ENCODE measurements at regions not wholly inside any gene's neighbourhood (a gene's known extent, or its start where the extent isn't known, plus 50 kb on each side); places are given as distances from the start of the nearest gene placed in this dataset.

DNA sequence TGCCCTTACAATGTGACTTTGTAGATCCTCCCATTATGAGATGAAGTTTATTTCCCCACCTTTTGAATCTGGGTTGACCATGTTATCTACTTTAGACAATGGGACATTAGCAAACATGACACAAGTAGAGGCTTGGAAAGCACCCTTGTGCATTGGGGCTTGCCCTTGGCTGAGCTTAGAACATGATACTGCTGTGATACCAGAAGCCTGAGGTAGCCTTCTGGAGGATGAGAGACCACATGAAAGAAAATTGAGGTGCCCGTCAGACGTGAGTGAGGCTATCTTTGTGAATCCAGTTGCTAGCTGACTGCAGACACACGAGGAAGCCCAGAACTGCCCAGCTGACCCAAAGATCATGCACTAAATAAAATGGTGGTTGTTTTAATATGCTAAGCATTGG, 341.2 kb downstream of the CYP26B1 start:
- Mint-ChIP-seq H3K4me1 (ENCODE audit: low read depth, unreplicated experiment) (no peaks in the 10 kb centered on the region), H3K4me3 (ENCODE audit: low read depth, unreplicated experiment) (no peak overlapping the region), H3K36me3 (ENCODE audit: insufficient read depth, unreplicated experiment) (no peaks in the 10 kb centered on the region), H3K9me3 (ENCODE audit: low read depth, unreplicated experiment) (peaks cover 2% of the 10 kb centered on the region), H3K27ac (ENCODE audit: unreplicated experiment) (no peak overlapping the region), H3K27me3 (ENCODE audit: unreplicated experiment) (peaks cover 43% of the 10 kb centered on the region)
- intact Hi-C loops (cut with micrococcal nuclease; ENCODE audit: unreplicated experiment), result no loop called here
- no peak for DNase-seq
- TF ChIP-seq, protein P1, sequence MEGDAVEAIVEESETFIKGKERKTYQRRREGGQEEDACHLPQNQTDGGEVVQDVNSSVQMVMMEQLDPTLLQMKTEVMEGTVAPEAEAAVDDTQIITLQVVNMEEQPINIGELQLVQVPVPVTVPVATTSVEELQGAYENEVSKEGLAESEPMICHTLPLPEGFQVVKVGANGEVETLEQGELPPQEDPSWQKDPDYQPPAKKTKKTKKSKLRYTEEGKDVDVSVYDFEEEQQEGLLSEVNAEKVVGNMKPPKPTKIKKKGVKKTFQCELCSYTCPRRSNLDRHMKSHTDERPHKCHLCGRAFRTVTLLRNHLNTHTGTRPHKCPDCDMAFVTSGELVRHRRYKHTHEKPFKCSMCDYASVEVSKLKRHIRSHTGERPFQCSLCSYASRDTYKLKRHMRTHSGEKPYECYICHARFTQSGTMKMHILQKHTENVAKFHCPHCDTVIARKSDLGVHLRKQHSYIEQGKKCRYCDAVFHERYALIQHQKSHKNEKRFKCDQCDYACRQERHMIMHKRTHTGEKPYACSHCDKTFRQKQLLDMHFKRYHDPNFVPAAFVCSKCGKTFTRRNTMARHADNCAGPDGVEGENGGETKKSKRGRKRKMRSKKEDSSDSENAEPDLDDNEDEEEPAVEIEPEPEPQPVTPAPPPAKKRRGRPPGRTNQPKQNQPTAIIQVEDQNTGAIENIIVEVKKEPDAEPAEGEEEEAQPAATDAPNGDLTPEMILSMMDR (IDR thresholded peaks at IDR 0.05; ENCODE audit: unreplicated experiment), result no peak
- CTCF ChIA-PET, result no interaction called here
- BruUV-seq (replicated peaks), result no TSS peak

DNA sequence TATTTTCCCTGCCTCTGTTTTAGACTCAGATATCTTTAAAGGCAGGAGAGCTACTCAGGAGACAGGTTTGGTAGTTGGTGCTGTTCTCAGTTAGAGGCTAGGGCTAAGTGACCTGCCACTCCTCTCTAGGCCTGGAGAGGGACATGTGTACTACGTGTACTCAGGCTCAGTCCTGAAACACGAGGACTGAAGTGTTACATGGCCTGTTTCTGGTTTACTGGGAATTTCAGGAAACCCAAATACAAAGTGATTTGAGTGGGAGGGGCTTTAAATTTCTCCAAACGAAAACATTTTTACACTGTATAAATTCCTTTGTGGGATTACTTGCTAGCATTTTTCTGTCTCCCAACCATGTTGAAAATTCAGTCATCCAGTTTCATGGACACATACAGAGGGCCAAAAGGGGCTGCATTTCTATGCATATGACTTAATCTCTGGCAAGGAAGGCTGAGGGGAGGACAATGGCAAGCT, 343.3 kb downstream of the CYP26B1 start:
- CTCF ChIA-PET, result interaction anchor here (1.3 kb wide), 1 partner anchor 346 kb away, joined by 3 read pairs; no protein-coding TSS in a partner anchor
- TF ChIP-seq, protein P1 (IDR thresholded peaks at IDR 0.05; ENCODE audit: unreplicated experiment), result no peak
- peaks cover 2% of the 10 kb centered on the region for H3K9me3 Mint-ChIP-seq (ENCODE audit: low read depth, unreplicated experiment)
- H3K36me3 Mint-ChIP-seq (ENCODE audit: insufficient read depth, unreplicated experiment), result no peaks in the 10 kb centered on the region
- H3K27me3 Mint-ChIP-seq (ENCODE audit: unreplicated experiment), result peaks cover 43% of the 10 kb centered on the region
- no peak for DNase-seq
- intact Hi-C loops (cut with micrococcal nuclease; ENCODE audit: unreplicated experiment), result no loop called here
- H3K4me3 Mint-ChIP-seq (ENCODE audit: low read depth, unreplicated experiment), result no peak overlapping the region
- BruUV-seq (replicated peaks), result no TSS peak
- no peak overlapping the region for H3K27ac Mint-ChIP-seq (ENCODE audit: unreplicated experiment)
- H3K4me1 Mint-ChIP-seq (ENCODE audit: low read depth, unreplicated experiment), result no peaks in the 10 kb centered on the region

DNA sequence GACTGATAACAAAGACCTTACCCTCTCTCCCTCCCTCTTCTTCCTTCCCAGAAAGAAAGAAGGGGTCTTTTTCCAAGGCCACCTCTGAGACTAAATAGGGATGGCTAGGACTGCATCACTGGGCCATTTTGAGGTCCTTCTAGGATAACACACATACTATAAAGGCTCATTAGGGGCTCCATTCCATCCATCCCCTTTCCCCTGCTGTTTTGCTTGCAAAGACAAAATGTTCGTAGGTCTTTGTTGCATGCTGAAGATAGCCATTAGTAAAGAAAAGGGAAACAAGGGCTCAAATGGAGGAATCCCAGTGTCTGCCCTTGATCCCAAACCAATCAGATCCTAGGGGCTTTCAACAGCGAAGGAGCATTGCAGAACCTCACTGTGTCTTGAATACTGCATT, 344.3 kb downstream of the CYP26B1 start:
- no TSS peak for BruUV-seq (replicated peaks)
- intact Hi-C loops (cut with micrococcal nuclease; ENCODE audit: unreplicated experiment), result no loop called here
- CTCF ChIA-PET, result interaction anchor here (1.3 kb wide), 1 partner anchor 347 kb away, joined by 3 read pairs; no protein-coding TSS in a partner anchor
- H3K4me1 Mint-ChIP-seq (ENCODE audit: low read depth, unreplicated experiment), result no peaks in the 10 kb centered on the region
- no peak for DNase-seq
- TF ChIP-seq, protein P1 (IDR thresholded peaks at IDR 0.05; ENCODE audit: unreplicated experiment), result no peak
- peaks cover 42% of the 10 kb centered on the region for H3K27me3 Mint-ChIP-seq (ENCODE audit: unreplicated experiment)
- no peaks in the 10 kb centered on the region for H3K36me3 Mint-ChIP-seq (ENCODE audit: insufficient read depth, unreplicated experiment)
- H3K9me3 Mint-ChIP-seq (ENCODE audit: low read depth, unreplicated experiment), result no peaks in the 10 kb centered on the region
- H3K4me3 Mint-ChIP-seq (ENCODE audit: low read depth, unreplicated experiment), result no peak overlapping the region
- H3K27ac Mint-ChIP-seq (ENCODE audit: unreplicated experiment), result no peak overlapping the region

DNA sequence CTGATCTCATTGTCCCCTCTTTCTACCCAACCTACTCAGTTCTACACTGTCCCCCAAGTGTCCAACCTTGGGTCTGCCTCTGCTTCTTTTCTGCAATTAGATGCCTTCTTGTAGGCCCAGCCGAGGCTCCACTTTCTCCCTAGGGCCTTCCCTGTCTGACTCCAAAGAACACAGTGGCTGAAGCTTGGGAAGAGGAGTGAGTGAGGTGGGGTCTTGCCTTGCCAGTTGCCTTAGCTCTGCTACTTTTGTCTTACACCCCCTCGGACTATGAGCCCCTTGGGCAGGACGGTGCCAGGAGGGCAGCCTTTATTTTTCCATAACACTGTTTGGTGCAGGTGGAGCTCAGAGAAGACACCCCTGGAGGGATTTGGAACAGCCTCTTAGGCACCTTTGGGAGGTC, 345.1 kb downstream of the CYP26B1 start:
- H3K4me1 Mint-ChIP-seq (ENCODE audit: low read depth, unreplicated experiment), result no peaks in the 10 kb centered on the region
- H3K27ac Mint-ChIP-seq (ENCODE audit: unreplicated experiment), result no peak overlapping the region
- BruUV-seq (replicated peaks), result no TSS peak
- H3K27me3 Mint-ChIP-seq (ENCODE audit: unreplicated experiment), result peaks cover 42% of the 10 kb centered on the region
- CTCF ChIA-PET, result interaction anchor here (0.9 kb wide), 1 partner anchor 777 kb away, joined by 3 read pairs; no protein-coding TSS in a partner anchor
- H3K4me3 Mint-ChIP-seq (ENCODE audit: low read depth, unreplicated experiment), result no peak overlapping the region
- DNase-seq, result no peak
- intact Hi-C loops (cut with micrococcal nuclease; ENCODE audit: unreplicated experiment), result loop anchor here (1.0 kb wide), 1 partner anchor 348 kb away; no protein-coding TSS in a partner anchor
- H3K36me3 Mint-ChIP-seq (ENCODE audit: insufficient read depth, unreplicated experiment), result no peaks in the 10 kb centered on the region
- TF ChIP-seq, protein P1 (IDR thresholded peaks at IDR 0.05; ENCODE audit: unreplicated experiment), result no peak
- no peaks in the 10 kb centered on the region for H3K9me3 Mint-ChIP-seq (ENCODE audit: low read depth, unreplicated experiment)

Measured in Calu3 (cell line).